ENCODE measurements at regions not wholly inside any gene's neighbourhood (a gene's known extent, or its start where the extent isn't known, plus 50 kb on each side); places are given as distances from the start of the nearest gene placed in this dataset.

- POLR2A ChIA-PET: no interaction called here
- no peaks in the 10 kb centered on the region for H4K20me1 ChIP-seq (ENCODE audit: control insufficient read depth, insufficient read depth)
- CTCF ChIA-PET: no interaction called here
- no peak overlapping the region for H3K4me3 ChIP-seq
- H3K9ac ChIP-seq (ENCODE audit: control insufficient read depth, insufficient read depth, low read length): no peak overlapping the region
- H3K4me2 ChIP-seq (ENCODE audit: control insufficient read depth, insufficient read depth): no peak overlapping the region
- H2AFZ ChIP-seq (ENCODE audit: control insufficient read depth, low read depth, low read length): no peak overlapping the region
- intact Hi-C loops (cut with micrococcal nuclease; ENCODE audit: unreplicated experiment) (no loop called here), in situ Hi-C loops (cut with MboI) (no loop called here)
- FAIRE-seq: no peak
- H3K27me3 ChIP-seq (replicated peaks in 1 of 2; ENCODE audit: control insufficient read depth in 2 of 2, insufficient read depth in 2 of 2, low read length in 1 of 2): no peaks in the 10 kb centered on the region
- TF ChIP-seq SUZ12 (IDR thresholded peaks at IDR 0.05; ENCODE audit: unreplicated experiment): no peak
- TF ChIP-seq, protein P1, sequence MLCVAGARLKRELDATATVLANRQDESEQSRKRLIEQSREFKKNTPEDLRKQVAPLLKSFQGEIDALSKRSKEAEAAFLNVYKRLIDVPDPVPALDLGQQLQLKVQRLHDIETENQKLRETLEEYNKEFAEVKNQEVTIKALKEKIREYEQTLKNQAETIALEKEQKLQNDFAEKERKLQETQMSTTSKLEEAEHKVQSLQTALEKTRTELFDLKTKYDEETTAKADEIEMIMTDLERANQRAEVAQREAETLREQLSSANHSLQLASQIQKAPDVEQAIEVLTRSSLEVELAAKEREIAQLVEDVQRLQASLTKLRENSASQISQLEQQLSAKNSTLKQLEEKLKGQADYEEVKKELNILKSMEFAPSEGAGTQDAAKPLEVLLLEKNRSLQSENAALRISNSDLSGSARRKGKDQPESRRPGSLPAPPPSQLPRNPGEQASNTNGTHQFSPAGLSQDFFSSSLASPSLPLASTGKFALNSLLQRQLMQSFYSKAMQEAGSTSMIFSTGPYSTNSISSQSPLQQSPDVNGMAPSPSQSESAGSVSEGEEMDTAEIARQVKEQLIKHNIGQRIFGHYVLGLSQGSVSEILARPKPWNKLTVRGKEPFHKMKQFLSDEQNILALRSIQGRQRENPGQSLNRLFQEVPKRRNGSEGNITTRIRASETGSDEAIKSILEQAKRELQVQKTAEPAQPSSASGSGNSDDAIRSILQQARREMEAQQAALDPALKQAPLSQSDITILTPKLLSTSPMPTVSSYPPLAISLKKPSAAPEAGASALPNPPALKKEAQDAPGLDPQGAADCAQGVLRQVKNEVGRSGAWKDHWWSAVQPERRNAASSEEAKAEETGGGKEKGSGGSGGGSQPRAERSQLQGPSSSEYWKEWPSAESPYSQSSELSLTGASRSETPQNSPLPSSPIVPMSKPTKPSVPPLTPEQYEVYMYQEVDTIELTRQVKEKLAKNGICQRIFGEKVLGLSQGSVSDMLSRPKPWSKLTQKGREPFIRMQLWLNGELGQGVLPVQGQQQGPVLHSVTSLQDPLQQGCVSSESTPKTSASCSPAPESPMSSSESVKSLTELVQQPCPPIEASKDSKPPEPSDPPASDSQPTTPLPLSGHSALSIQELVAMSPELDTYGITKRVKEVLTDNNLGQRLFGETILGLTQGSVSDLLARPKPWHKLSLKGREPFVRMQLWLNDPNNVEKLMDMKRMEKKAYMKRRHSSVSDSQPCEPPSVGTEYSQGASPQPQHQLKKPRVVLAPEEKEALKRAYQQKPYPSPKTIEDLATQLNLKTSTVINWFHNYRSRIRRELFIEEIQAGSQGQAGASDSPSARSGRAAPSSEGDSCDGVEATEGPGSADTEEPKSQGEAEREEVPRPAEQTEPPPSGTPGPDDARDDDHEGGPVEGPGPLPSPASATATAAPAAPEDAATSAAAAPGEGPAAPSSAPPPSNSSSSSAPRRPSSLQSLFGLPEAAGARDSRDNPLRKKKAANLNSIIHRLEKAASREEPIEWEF (IDR thresholded peaks at IDR 0.05; ENCODE audit: insufficient replicate concordance, low read depth, low read length): no peak
- TF ChIP-seq, protein P2, sequence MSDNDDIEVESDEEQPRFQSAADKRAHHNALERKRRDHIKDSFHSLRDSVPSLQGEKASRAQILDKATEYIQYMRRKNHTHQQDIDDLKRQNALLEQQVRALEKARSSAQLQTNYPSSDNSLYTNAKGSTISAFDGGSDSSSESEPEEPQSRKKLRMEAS (IDR thresholded peaks at IDR 0.05; ENCODE audit: low read depth, low read length): no peak
- no peak for TF ChIP-seq KAT2A (conservative IDR thresholded peaks at IDR 0.05; ENCODE audit: control insufficient read depth, low read depth, low read length)
- SMC1A ChIA-PET (ENCODE audit: uncharacterized antibody, unreplicated experiment): no interaction called here
- H3K27ac ChIP-seq (ENCODE audit: control insufficient read depth, insufficient read depth): no peak overlapping the region
- no peaks in the 10 kb centered on the region for H3K9me3 ChIP-seq (replicated peaks; ENCODE audit: control insufficient read depth, insufficient read depth, low read length)
- WGBS (ENCODE audit: insufficient coverage, insufficient replicate concordance, low lambda C conversion rate, missing lambda C conversion rate): 11% methylated on average over 6 of the region's 6 CpGs
- BruUV-seq (replicated peaks): no TSS peak
- no peaks in the 10 kb centered on the region for H3K4me1 ChIP-seq (ENCODE audit: control insufficient read depth, insufficient read depth, low read length)
- RAD21 ChIA-PET (ENCODE audit: unreplicated experiment): no interaction called here
- no peak for DNase-seq (ENCODE audit: low read depth, low spot score)
- H3K36me3 ChIP-seq (ENCODE audit: control insufficient read depth in 2 of 2, insufficient read depth in 2 of 2, low read length in 1 of 2): no peaks in the 10 kb centered on the region
- ATAC-seq: no peak
- H3K79me2 ChIP-seq (ENCODE audit: control insufficient read depth, insufficient read depth, low read length): no peaks in the 10 kb centered on the region
Observed at GRCh38 chr1:90800012-90800717, 83.1 kb upstream of the BARHL2 start.
